ENCODE measurements at regions not wholly inside any gene's neighbourhood (a gene's known extent, or its start where the extent isn't known, plus 50 kb on each side); places are given as distances from the start of the nearest gene placed in this dataset.

DNA sequence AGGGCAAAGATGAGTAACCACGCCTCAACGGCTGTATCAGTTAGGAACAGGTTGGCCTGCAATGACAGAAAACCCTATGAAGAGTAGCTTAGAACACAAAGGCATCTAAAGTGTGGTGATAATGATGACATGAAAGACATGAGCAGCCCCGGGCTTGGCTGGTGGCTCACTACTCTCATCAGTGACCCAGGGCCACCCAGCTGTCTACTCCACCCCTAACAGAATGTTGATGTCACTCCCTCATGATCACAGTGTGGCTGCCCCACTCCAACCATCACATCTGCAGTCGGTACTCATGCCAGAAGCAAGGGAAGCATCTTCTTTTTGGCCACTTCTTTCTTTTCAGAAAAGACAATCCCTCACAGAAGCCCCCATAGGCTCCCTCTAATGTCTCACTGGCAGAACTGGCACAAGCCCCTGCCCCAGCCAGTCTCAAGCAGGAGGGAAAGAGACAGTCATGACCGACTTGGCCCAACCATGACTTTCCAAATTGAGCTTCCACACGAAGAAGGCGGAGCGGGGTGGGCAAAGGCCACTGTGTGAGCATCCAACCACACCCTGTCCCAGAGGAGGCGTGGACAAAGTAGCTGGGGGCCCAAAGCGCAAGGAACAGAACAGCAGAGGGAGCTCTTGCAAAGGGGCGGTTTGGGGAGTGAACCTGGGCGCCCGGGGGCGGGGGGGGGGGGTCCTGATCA is 72.0 kb upstream of the IQSEC1 start:
- DNase-seq (no peak), ATAC-seq (ENCODE audit: low read depth in 2 of 2) (no peak)
- Histone ChIP-seq H3K27me3 (ENCODE audit: control insufficient read depth, insufficient read depth, low read length) (no peaks in the 10 kb centered on the region), H3K4me3 (ENCODE audit: low read depth, low read length) (no peak overlapping the region), H3K4me1 (ENCODE audit: control insufficient read depth, insufficient read depth, low read length, poor library complexity, severe bottlenecking) (no peaks in the 10 kb centered on the region), H3K36me3 (ENCODE audit: control insufficient read depth, insufficient read depth, low read length) (no peaks in the 10 kb centered on the region), H3K9me3 (ENCODE audit: control insufficient read depth in 2 of 2, low read length in 2 of 2) (no peaks in the 10 kb centered on the region), H3K27ac (ENCODE audit: insufficient read depth, low read length, poor library complexity, severe bottlenecking) (no peak overlapping the region)
- Mint-ChIP-seq H3K27me3 (peaks cover 15% of the 10 kb centered on the region), H3K36me3 (no peaks in the 10 kb centered on the region), H3K9me3 (peaks cover 0 to 3% (median 0%) of the 10 kb centered on the region in 7 donors), H3K27ac (no peak overlapping the region), H3K4me1 (peaks cover 0 to 12% (median 5%) of the 10 kb centered on the region in 4 donors), H3K4me3 (no peak overlapping the region)

DNA sequence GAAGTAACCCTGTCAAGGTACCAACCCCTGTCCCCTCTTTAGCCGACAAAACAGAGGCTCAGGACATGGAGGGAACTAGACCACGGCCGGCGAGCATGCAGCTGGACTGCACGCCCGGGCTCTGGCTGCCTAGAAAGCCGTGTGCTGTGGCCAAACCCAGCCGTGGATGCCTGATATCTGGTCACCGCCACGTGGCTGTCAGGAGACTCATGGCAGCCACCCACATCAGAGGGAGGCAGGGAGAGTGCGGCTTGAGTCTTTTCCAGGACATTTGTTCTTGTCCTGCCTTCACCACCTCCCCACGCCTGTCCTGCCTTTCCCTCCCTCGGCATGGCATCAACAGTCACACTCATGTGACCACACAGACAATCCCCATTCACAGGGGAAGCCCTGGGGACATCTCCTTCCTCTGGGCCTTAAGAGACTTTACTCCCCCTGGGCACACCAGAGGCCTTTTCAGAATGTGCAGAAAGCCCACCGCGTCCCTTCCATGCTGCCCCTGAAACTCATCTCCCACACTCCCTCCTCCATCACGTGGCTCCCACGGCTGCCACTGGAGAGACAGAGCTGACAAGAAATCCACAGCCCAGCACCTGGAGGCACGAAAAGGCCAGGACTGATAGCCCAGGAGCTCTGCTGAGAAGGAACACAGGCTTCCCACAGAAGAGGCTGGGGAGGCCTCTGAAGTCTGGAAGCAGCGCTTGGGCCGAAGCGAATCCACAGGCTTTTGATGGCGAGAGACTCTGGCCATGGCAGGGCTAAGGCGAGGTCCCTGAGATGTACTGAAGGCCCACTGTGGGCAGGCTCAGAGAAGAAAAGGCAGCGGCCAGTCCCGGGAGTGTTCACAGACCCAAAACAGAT is 71.2 kb upstream of the IQSEC1 start:
- ATAC-seq (ENCODE audit: low read depth in 2 of 2) (no peak), DNase-seq (no peak)
- H3K4me3 ChIP-seq (ENCODE audit: low read depth, low read length) = no peak overlapping the region
- H3K9me3 Mint-ChIP-seq = peaks cover 0 to 2% (median 0%) of the 10 kb centered on the region in 7 donors
- no peak overlapping the region for H3K4me3 Mint-ChIP-seq
- H3K36me3 ChIP-seq (ENCODE audit: control insufficient read depth, insufficient read depth, low read length) = no peaks in the 10 kb centered on the region
- H3K27me3 ChIP-seq (ENCODE audit: control insufficient read depth, insufficient read depth, low read length) = no peaks in the 10 kb centered on the region
- peak overlapping the region in 1 of 3 donors; percentile 48 for H3K27ac Mint-ChIP-seq
- peaks cover 0 to 4% (median 1%) of the 10 kb centered on the region in 4 donors for H3K4me1 Mint-ChIP-seq
- H3K27me3 Mint-ChIP-seq = peaks cover 15% of the 10 kb centered on the region
- H3K36me3 Mint-ChIP-seq = no peaks in the 10 kb centered on the region
- no peak overlapping the region for H3K27ac ChIP-seq (ENCODE audit: insufficient read depth, low read length, poor library complexity, severe bottlenecking)
- no peaks in the 10 kb centered on the region for H3K9me3 ChIP-seq (ENCODE audit: control insufficient read depth in 2 of 2, low read length in 2 of 2)
- no peaks in the 10 kb centered on the region for H3K4me1 ChIP-seq (ENCODE audit: control insufficient read depth, insufficient read depth, low read length, poor library complexity, severe bottlenecking)

DNA sequence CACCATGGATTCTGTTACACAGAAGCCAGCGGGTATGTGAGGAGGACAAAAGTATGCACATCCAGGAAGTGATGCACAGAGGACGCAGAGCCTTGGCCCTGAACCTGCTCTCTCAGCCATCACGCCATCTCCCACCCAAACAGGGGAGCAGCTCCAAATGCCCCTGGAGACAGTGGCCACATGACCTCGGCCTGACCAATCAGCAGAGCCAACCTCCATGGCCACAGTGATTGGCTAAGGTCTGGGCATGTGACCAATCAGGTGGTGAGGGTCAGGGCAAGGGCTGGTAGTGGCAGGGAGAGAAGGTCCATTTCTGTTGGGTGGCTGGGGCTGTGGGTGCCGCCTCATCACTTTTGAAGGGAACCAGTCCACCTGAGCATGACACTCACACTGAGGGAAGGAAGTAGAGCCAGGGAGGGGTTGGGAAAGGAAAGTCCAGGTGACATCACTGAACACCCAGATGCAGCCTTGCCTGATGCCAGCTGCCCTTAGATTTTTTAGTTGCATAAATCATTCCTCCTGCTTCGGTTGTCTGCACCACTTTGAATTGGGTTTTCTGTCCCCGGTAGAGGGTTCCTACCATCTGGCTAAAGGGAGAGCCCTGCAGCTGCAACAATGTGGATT is 70.3 kb upstream of the IQSEC1 start:
- Mint-ChIP-seq H3K36me3 (no peaks in the 10 kb centered on the region), H3K4me1 (peaks cover 0 to 4% (median 1%) of the 10 kb centered on the region in 4 donors), H3K27me3 (peaks cover 15% of the 10 kb centered on the region), H3K9me3 (peaks cover 0 to 2% (median 0%) of the 10 kb centered on the region in 7 donors), H3K4me3 (no peak overlapping the region), H3K27ac (no peak overlapping the region)
- no peak for ATAC-seq (ENCODE audit: low read depth in 2 of 2)
- DNase-seq = no peak
- no peaks in the 10 kb centered on the region for H3K4me1 ChIP-seq (ENCODE audit: control insufficient read depth, insufficient read depth, low read length, poor library complexity, severe bottlenecking)
- H3K9me3 ChIP-seq (ENCODE audit: control insufficient read depth in 2 of 2, low read length in 2 of 2) = no peaks in the 10 kb centered on the region
- H3K36me3 ChIP-seq (ENCODE audit: control insufficient read depth, insufficient read depth, low read length) = no peaks in the 10 kb centered on the region
- no peak overlapping the region for H3K4me3 ChIP-seq (ENCODE audit: low read depth, low read length)
- no peak overlapping the region for H3K27ac ChIP-seq (ENCODE audit: insufficient read depth, low read length, poor library complexity, severe bottlenecking)
- H3K27me3 ChIP-seq (ENCODE audit: control insufficient read depth, insufficient read depth, low read length) = no peaks in the 10 kb centered on the region

DNA sequence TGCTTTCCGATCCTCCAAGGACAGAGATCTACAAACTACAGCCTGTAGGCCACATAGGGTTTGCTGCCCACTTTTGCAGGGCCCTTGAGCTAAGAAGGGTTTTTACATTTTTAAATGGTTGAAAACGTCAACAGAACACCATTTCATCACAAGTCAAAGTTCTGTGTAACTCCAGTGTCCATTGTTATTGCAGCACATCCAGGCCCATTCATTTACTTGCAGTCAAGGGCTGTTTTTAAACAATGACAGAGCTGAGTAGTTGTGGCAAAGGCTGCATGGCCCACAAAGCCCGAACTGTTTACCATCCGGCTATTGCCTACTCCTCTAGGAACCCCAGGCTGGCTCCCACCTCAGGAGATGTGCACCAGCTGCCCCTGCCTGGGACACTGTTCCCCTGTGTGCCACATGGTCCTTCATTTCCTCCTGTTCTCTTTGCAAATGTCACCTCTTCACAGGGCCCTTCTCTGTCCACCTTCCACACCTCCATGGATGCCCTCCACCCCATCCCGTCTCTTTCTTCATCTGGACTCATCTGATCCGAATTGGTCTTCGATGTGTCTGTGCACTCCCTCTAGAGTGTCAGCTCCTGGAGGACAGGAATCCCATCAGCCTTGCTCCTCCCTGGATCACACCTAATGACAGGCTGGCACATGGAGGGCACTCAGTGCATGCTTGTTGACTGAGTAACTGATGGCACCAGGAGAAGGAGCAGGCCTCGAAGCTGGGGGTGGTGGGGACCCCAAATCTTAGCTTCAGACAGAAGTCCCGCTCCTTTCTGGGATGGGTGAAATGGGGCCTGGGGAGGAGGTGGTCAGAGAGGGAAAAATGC is 69.5 kb upstream of the IQSEC1 start:
- Mint-ChIP-seq H3K36me3 (no peaks in the 10 kb centered on the region), H3K4me1 (peaks cover 0 to 2% (median 0%) of the 10 kb centered on the region in 4 donors), H3K4me3 (no peak overlapping the region), H3K27ac (no peak overlapping the region), H3K27me3 (peaks cover 15% of the 10 kb centered on the region), H3K9me3 (peaks cover 0 to 2% (median 0%) of the 10 kb centered on the region in 7 donors)
- Histone ChIP-seq H3K27me3 (ENCODE audit: control insufficient read depth, insufficient read depth, low read length) (no peaks in the 10 kb centered on the region), H3K9me3 (ENCODE audit: control insufficient read depth in 2 of 2, low read length in 2 of 2) (no peaks in the 10 kb centered on the region), H3K4me1 (ENCODE audit: control insufficient read depth, insufficient read depth, low read length, poor library complexity, severe bottlenecking) (no peaks in the 10 kb centered on the region), H3K36me3 (ENCODE audit: control insufficient read depth, insufficient read depth, low read length) (no peaks in the 10 kb centered on the region), H3K27ac (ENCODE audit: insufficient read depth, low read length, poor library complexity, severe bottlenecking) (no peak overlapping the region), H3K4me3 (ENCODE audit: low read depth, low read length) (no peak overlapping the region)
- ATAC-seq (ENCODE audit: low read depth in 2 of 2) (no peak), DNase-seq (no peak)

DNA sequence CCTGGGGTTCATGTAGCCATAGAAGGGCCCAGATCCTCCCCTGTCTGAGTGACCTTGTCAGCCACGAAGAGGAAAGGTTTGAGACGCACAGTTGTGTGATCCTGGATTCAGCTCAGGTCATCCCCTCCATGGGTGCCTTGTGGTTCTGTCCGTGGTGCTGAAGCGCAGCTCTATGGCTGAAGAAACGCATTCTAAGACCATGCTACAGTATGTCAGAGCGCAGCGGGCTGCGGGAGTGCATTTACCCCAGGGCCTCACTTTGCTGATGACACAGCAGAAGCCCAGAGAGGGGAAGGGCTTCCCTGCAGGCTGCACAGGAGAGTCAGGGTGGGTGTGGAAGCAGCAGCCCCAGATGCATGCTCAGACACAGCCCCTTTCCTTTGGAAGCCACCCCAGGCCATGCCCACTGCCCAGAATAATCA is 68.8 kb upstream of the IQSEC1 start:
- Histone ChIP-seq H3K4me3 (ENCODE audit: low read depth, low read length) (no peak overlapping the region), H3K9me3 (ENCODE audit: control insufficient read depth in 2 of 2, low read length in 2 of 2) (no peaks in the 10 kb centered on the region), H3K4me1 (ENCODE audit: control insufficient read depth, insufficient read depth, low read length, poor library complexity, severe bottlenecking) (no peaks in the 10 kb centered on the region), H3K36me3 (ENCODE audit: control insufficient read depth, insufficient read depth, low read length) (no peaks in the 10 kb centered on the region), H3K27me3 (ENCODE audit: control insufficient read depth, insufficient read depth, low read length) (no peaks in the 10 kb centered on the region), H3K27ac (ENCODE audit: insufficient read depth, low read length, poor library complexity, severe bottlenecking) (no peak overlapping the region)
- peaks cover 0 to 2% (median 0%) of the 10 kb centered on the region in 7 donors for H3K9me3 Mint-ChIP-seq
- peaks cover 0 to 2% (median 0%) of the 10 kb centered on the region in 4 donors for H3K4me1 Mint-ChIP-seq
- peak in 1 of 3 donors; percentile 35 for DNase-seq
- H3K27ac Mint-ChIP-seq = no peak overlapping the region
- H3K36me3 Mint-ChIP-seq = no peaks in the 10 kb centered on the region
- H3K4me3 Mint-ChIP-seq = no peak overlapping the region
- peaks cover 15% of the 10 kb centered on the region for H3K27me3 Mint-ChIP-seq
- no peak for ATAC-seq (ENCODE audit: low read depth in 2 of 2)

DNA sequence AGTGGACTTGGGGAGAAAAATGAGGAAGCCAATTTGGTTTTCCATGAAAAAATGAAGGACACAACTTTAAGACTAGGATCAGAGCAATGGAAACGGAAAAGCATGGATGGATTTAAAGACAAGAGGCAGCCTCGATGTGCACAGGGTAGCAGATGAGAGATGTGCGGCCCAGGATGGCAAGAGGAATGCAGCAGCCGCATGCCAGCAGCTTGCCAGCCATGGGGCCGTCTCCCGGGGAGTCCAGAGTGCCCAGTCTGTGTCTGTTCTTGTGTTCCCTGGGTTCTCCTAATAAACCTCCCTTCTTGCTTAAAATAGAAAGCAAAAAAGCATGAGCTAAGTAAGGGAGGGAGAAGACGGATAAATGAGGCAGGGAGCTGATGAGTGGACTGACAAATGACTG is 68.0 kb upstream of the IQSEC1 start:
- DNase-seq (no peak), ATAC-seq (ENCODE audit: low read depth in 2 of 2) (no peak)
- no peaks in the 10 kb centered on the region for H3K4me1 ChIP-seq (ENCODE audit: control insufficient read depth, insufficient read depth, low read length, poor library complexity, severe bottlenecking)
- no peaks in the 10 kb centered on the region for H3K9me3 ChIP-seq (ENCODE audit: control insufficient read depth in 2 of 2, low read length in 2 of 2)
- Mint-ChIP-seq H3K9me3 (peaks cover 0 to 2% (median 0%) of the 10 kb centered on the region in 7 donors), H3K4me1 (peaks cover 0 to 2% (median 0%) of the 10 kb centered on the region in 4 donors), H3K4me3 (no peak overlapping the region), H3K27ac (no peak overlapping the region), H3K36me3 (no peaks in the 10 kb centered on the region), H3K27me3 (peaks cover 19% of the 10 kb centered on the region)
- no peaks in the 10 kb centered on the region for H3K36me3 ChIP-seq (ENCODE audit: control insufficient read depth, insufficient read depth, low read length)
- H3K27me3 ChIP-seq (ENCODE audit: control insufficient read depth, insufficient read depth, low read length) = no peaks in the 10 kb centered on the region
- H3K27ac ChIP-seq (ENCODE audit: insufficient read depth, low read length, poor library complexity, severe bottlenecking) = no peak overlapping the region
- no peak overlapping the region for H3K4me3 ChIP-seq (ENCODE audit: low read depth, low read length)

DNA sequence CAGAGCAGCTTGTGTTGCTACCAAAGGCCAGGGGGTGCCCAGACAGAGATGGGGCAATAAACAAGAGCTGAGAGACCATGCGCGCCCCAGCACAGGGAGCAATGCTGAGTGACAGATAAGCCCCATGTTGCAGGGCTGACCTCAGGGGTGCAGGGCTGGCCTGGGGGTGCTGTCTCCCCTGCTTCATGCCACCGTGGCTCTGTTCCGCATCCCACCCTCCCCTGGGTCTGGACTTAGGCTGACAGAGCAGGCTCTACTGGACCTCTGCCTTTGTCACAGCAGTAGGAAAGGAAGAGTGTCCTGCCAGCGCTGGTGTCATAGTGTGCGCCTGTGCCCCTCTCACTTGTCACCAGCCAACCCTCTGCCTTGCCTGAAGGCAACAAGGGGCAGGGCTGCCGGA is 67.4 kb upstream of the IQSEC1 start:
- H3K27ac ChIP-seq (ENCODE audit: insufficient read depth, low read length, poor library complexity, severe bottlenecking) = no peak overlapping the region
- H3K27me3 ChIP-seq (ENCODE audit: control insufficient read depth, insufficient read depth, low read length) = no peaks in the 10 kb centered on the region
- no peak overlapping the region for H3K4me3 Mint-ChIP-seq
- H3K27me3 Mint-ChIP-seq = peaks cover 19% of the 10 kb centered on the region
- no peak overlapping the region for H3K4me3 ChIP-seq (ENCODE audit: low read depth, low read length)
- peak overlapping the region in 1 of 3 donors; percentile 24 for H3K27ac Mint-ChIP-seq
- peaks cover 0 to 2% (median 0%) of the 10 kb centered on the region in 7 donors for H3K9me3 Mint-ChIP-seq
- no peaks in the 10 kb centered on the region for H3K4me1 ChIP-seq (ENCODE audit: control insufficient read depth, insufficient read depth, low read length, poor library complexity, severe bottlenecking)
- H3K4me1 Mint-ChIP-seq = peaks cover 0 to 2% (median 0%) of the 10 kb centered on the region in 4 donors
- H3K36me3 Mint-ChIP-seq = no peaks in the 10 kb centered on the region
- ATAC-seq (ENCODE audit: low read depth in 2 of 2) = no peak
- DNase-seq = no peak
- H3K36me3 ChIP-seq (ENCODE audit: control insufficient read depth, insufficient read depth, low read length) = no peaks in the 10 kb centered on the region
- H3K9me3 ChIP-seq (ENCODE audit: control insufficient read depth in 2 of 2, low read length in 2 of 2) = no peaks in the 10 kb centered on the region
